ENCODE measurements at regions not wholly inside any gene's neighbourhood (a gene's known extent, or its start where the extent isn't known, plus 50 kb on each side); places are given as distances from the start of the nearest gene placed in this dataset.
A peak's percentile ranks its signal among the peaks of the same experiment; 100 is the strongest.

DNA sequence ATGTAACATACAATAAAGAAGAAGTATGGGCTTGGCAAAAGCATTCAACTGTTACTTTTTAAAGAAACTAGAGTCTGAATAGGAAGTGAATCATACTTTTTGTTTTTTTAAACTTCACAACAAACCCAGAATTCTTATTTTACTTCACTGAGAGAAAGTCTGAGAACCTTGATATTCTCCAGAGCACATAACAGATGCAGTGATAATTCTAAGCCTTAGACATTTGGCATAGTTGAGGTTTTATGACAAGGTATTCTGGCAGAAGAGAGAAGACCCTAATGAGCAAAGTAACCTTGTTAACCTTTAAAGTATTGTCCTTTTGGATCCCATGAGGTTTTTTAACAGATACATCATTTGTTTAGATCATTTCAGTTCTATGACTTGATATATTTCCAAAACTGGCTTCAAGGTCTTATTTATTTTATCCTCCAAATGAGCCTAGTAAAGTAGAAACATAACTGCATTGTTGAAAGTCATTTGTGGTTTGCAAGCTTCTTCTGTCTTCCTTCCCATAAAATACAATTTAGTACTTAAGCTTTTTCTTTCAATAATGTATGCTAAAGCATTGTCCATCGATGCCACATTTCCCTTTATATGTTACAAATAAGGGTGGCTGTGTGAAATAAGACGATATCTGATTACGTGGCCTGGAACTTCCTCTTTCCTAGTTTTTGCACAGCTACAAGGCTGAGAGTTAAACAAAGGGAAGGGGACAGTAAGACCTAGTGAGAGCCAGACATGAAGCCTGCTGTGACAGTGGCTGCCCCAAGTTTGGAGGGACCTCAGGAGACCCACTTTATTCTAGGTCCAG, 86.1 kb upstream of the ITPRID2 start:
- Histone ChIP-seq H3K36me3 (ENCODE audit: insufficient read depth, low read length) (no peaks in the 10 kb centered on the region), H3K4me1 (ENCODE audit: insufficient read depth, low read length) (peaks cover 24% of the 10 kb centered on the region), H3K9me3 (ENCODE audit: low read depth, low read length) (no peaks in the 10 kb centered on the region), H3K79me2 (ENCODE audit: insufficient read depth, low read length) (no peaks in the 10 kb centered on the region), H3K4me3 (ENCODE audit: insufficient read depth, low read length) (peak overlapping the region; percentile 4), H3K27me3 (ENCODE audit: insufficient read depth, low read length) (no peaks in the 10 kb centered on the region), H3K27ac (ENCODE audit: low read depth, low read length) (peak overlapping the region; percentile 67), H4K20me1 (ENCODE audit: insufficient read depth, low read length) (no peaks in the 10 kb centered on the region), H3K4me2 (ENCODE audit: insufficient read depth, low read length) (peak overlapping the region; percentile 60), H2AFZ (ENCODE audit: low read length) (peak overlapping the region; percentile 85)
- TF ChIP-seq, protein P1, sequence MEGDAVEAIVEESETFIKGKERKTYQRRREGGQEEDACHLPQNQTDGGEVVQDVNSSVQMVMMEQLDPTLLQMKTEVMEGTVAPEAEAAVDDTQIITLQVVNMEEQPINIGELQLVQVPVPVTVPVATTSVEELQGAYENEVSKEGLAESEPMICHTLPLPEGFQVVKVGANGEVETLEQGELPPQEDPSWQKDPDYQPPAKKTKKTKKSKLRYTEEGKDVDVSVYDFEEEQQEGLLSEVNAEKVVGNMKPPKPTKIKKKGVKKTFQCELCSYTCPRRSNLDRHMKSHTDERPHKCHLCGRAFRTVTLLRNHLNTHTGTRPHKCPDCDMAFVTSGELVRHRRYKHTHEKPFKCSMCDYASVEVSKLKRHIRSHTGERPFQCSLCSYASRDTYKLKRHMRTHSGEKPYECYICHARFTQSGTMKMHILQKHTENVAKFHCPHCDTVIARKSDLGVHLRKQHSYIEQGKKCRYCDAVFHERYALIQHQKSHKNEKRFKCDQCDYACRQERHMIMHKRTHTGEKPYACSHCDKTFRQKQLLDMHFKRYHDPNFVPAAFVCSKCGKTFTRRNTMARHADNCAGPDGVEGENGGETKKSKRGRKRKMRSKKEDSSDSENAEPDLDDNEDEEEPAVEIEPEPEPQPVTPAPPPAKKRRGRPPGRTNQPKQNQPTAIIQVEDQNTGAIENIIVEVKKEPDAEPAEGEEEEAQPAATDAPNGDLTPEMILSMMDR (IDR thresholded peaks at IDR 0.05; ENCODE audit: extremely low read depth, low read depth, low read length), result no peak
- DNase-seq (ENCODE audit: insufficient read length, low spot score, missing footprints), result no peak

DNA sequence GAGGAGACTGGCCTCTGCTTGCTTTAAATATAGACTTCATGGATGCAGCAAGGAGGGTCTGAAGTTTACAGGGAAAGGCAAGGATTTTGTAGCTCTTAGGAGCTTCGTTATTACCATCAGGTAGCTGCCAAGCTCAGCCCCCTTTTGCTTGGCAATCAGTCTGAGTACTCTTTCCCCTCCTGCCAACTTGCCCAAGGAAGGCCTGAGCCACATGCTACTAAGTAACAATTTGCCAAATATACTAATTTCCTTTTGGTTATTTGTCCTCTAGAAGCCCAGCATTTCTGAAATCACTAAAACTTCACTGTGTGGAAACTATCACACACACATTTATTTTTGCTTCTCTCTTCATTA, 85.5 kb upstream of the ITPRID2 start:
- H2AFZ ChIP-seq (ENCODE audit: low read length), result peak overlapping the region; percentile 85
- no peak for DNase-seq (ENCODE audit: insufficient read length, low spot score, missing footprints)
- peak overlapping the region; percentile 60 for H3K4me2 ChIP-seq (ENCODE audit: insufficient read depth, low read length)
- H3K79me2 ChIP-seq (ENCODE audit: insufficient read depth, low read length), result no peaks in the 10 kb centered on the region
- no peaks in the 10 kb centered on the region for H3K36me3 ChIP-seq (ENCODE audit: insufficient read depth, low read length)
- no peak overlapping the region for H3K4me3 ChIP-seq (ENCODE audit: insufficient read depth, low read length)
- peak overlapping the region; percentile 67 for H3K27ac ChIP-seq (ENCODE audit: low read depth, low read length)
- H3K27me3 ChIP-seq (ENCODE audit: insufficient read depth, low read length), result no peaks in the 10 kb centered on the region
- no peaks in the 10 kb centered on the region for H4K20me1 ChIP-seq (ENCODE audit: insufficient read depth, low read length)
- H3K9me3 ChIP-seq (ENCODE audit: low read depth, low read length), result no peaks in the 10 kb centered on the region
- TF ChIP-seq, protein P1 (IDR thresholded peaks at IDR 0.05; ENCODE audit: extremely low read depth, low read depth, low read length), result no peak
- H3K4me1 ChIP-seq (ENCODE audit: insufficient read depth, low read length), result peaks cover 30% of the 10 kb centered on the region

DNA sequence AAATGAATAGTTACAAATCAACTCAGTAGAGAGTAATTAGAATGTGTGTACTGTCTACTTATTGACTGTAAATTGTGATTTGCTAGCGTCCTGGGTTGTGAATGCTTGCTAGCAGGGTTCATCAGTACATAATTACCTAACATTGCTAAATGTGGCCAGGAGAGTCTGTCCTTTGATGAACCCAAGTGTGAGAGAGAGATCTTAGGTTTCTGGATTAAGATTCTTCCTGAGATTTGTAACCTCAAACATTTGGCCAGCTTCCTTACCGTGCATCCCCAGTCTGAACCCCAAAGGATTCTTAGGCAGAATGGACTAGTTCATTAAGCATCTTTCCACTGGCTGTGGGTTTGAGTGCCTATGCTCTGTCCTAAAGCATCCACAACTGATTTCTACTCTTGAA, 84.0 kb upstream of the ITPRID2 start:
- Histone ChIP-seq H3K36me3 (ENCODE audit: insufficient read depth, low read length) (no peaks in the 10 kb centered on the region), H3K27me3 (ENCODE audit: insufficient read depth, low read length) (no peaks in the 10 kb centered on the region), H3K9me3 (ENCODE audit: low read depth, low read length) (no peaks in the 10 kb centered on the region), H3K4me3 (ENCODE audit: insufficient read depth, low read length) (no peak overlapping the region), H2AFZ (ENCODE audit: low read length) (no peak overlapping the region), H3K27ac (ENCODE audit: low read depth, low read length) (no peak overlapping the region), H3K4me2 (ENCODE audit: insufficient read depth, low read length) (no peak overlapping the region), H4K20me1 (ENCODE audit: insufficient read depth, low read length) (no peaks in the 10 kb centered on the region), H3K4me1 (ENCODE audit: insufficient read depth, low read length) (peaks cover 42% of the 10 kb centered on the region), H3K79me2 (ENCODE audit: insufficient read depth, low read length) (no peaks in the 10 kb centered on the region)
- TF ChIP-seq, protein P1 (IDR thresholded peaks at IDR 0.05; ENCODE audit: extremely low read depth, low read depth, low read length), result no peak
- no peak for DNase-seq (ENCODE audit: insufficient read length, low spot score, missing footprints)

- TF ChIP-seq, protein P1 (IDR thresholded peaks at IDR 0.05; ENCODE audit: extremely low read depth, low read depth, low read length), result no peak
- peak overlapping the region; percentile 35 for H2AFZ ChIP-seq (ENCODE audit: low read length)
- no peaks in the 10 kb centered on the region for H3K27me3 ChIP-seq (ENCODE audit: insufficient read depth, low read length)
- no peaks in the 10 kb centered on the region for H4K20me1 ChIP-seq (ENCODE audit: insufficient read depth, low read length)
- peak overlapping the region; percentile 25 for H3K4me3 ChIP-seq (ENCODE audit: insufficient read depth, low read length)
- H3K9me3 ChIP-seq (ENCODE audit: low read depth, low read length), result no peaks in the 10 kb centered on the region
- peak; percentile 56 for DNase-seq (ENCODE audit: insufficient read length, low spot score, missing footprints)
- peaks cover 27% of the 10 kb centered on the region for H3K4me1 ChIP-seq (ENCODE audit: insufficient read depth, low read length)
- peak overlapping the region; percentile 63 for H3K4me2 ChIP-seq (ENCODE audit: insufficient read depth, low read length)
- no peaks in the 10 kb centered on the region for H3K36me3 ChIP-seq (ENCODE audit: insufficient read depth, low read length)
- H3K79me2 ChIP-seq (ENCODE audit: insufficient read depth, low read length), result no peaks in the 10 kb centered on the region
- H3K27ac ChIP-seq (ENCODE audit: low read depth, low read length), result peak overlapping the region; percentile 57
Measured at GRCh38 chr2:181810823-181811695, 80.5 kb upstream of the ITPRID2 start.
